ENCODE measurements at regions not wholly inside any gene's neighbourhood (a gene's known extent, or its start where the extent isn't known, plus 50 kb on each side); places are given as distances from the start of the nearest gene placed in this dataset.

DNA sequence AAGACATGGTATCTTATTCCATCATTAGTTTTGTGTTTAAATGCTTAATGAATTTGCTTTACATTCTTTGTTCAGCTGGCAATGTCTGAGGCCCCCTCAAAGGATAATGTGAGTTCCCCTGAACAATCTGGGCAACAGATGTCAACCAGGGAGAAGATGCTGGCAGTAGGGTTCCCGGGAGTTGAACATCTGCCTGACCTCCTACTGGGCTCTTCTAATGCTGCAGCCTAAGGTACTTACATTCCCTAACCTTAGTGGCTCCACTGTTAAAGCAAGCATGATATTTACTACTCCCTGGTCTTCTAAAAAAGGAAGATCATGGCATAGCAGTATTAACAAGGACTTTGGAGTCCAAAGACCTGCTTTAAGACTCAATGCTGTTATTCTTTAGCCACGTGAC is 574.9 kb upstream of the NR5A2 start:
- no peak for TF ChIP-seq CTCF (IDR thresholded peaks at IDR 0.05)
- TF ChIP-seq EP300 (IDR thresholded peaks at IDR 0.05) = no peak

Data from sigmoid colon (tissue), 4 donors.